IMR-90 (cell line): ENCODE measurements at regions not wholly inside any gene's neighbourhood (a gene's known extent, or its start where the extent isn't known, plus 50 kb on each side); places are given as distances from the start of the nearest gene placed in this dataset.

Experiments
- ATAC-seq: fragments of 200-7000 bp; cut with Tn5 transposase; 2 replicates; pipeline ENCODE4 v1.9.1; 2020; ENCODE audit warnings: low read depth, mild to moderate bottlenecking, moderate library complexity
- BruUV-seq: library from RNA; stranded (reverse); fragments of 400-500 nt; replicated peaks from 2 replicates; lab custom pipeline; 2021; lab: Mats Ljungman, UMichigan
- CTCF ChIA-PET: fragments of 300-600 bp; formaldehyde crosslinking; extraction: SDS; loops from one replicate; lab custom pipeline; 2021; ENCODE audit warnings: antibody characterized with exemption; lab: Yijun Ruan, JAX
- POLR2A ChIA-PET: fragments of 300-600 bp; sonication (Branson Sonifier 250); formaldehyde crosslinking; loops from one replicate; lab custom pipeline; 2022; ENCODE audit warnings: antibody characterized with exemption; ENCODE audit not compliant: unreplicated experiment; lab: Charles Lee
- DNase-seq: peaks from one replicate; pipeline ENCODE4 v3.0.0; 2013
- H2AFZ ChIP-seq: replicated peaks from 2 replicates; pipeline ENCODE3; 2013; ENCODE audit warnings: low read length, mild to moderate bottlenecking; ENCODE audit not compliant: poor library complexity
- H2AK5ac ChIP-seq: 2 replicates; pipeline ENCODE4 v1.6.1; 2013; ENCODE audit warnings: low read depth, low read length, inconsistent platforms
- H2AK9ac ChIP-seq: replicated peaks from 2 replicates; pipeline ENCODE3; 2013; ENCODE audit warnings: mild to moderate bottlenecking, low read depth, low read length, moderate library complexity; ENCODE audit not compliant: poor library complexity
- H2BK120ac ChIP-seq: 2 replicates; pipeline ENCODE4 v1.6.1; 2013; ENCODE audit warnings: low read depth, low read length, inconsistent platforms
- H2BK15ac ChIP-seq: 3 replicates; pipeline ENCODE4 v1.6.1; 2013; ENCODE audit warnings: low read depth, low read length, inconsistent platforms
- H2BK20ac ChIP-seq: 2 replicates; pipeline ENCODE4 v1.6.1; 2013; ENCODE audit warnings: low read depth, mild to moderate bottlenecking, inconsistent platforms, low read length, moderate library complexity
- H2BK5ac ChIP-seq: 2 replicates; pipeline ENCODE4 v1.6.1; 2013; ENCODE audit warnings: mild to moderate bottlenecking, low read depth, low read length, inconsistent platforms; ENCODE audit not compliant: poor library complexity, severe bottlenecking
- H3K14ac ChIP-seq: replicated peaks from 2 replicates; pipeline ENCODE4 v1.6.1; 2013; ENCODE audit warnings: low read depth, low read length, inconsistent platforms
- H3K18ac ChIP-seq: 2 replicates; pipeline ENCODE4 v1.6.1; 2013; ENCODE audit warnings: low read depth, low read length, control low read depth
- H3K23ac ChIP-seq: 2 replicates; pipeline ENCODE4 v1.6.1; 2013; ENCODE audit warnings: low read depth, low read length, inconsistent platforms
- H3K27ac ChIP-seq: 2 replicates; pipeline ENCODE4 v1.5.1; 2013; ENCODE audit warnings: mild to moderate bottlenecking, control low read depth, low read length; ENCODE audit not compliant: insufficient read depth
- H3K27me3 ChIP-seq: 2 replicates; pipeline ENCODE4 v1.6.1; 2013; ENCODE audit warnings: low read length; ENCODE audit not compliant: control insufficient read depth, insufficient read depth
- H3K36me3 ChIP-seq: 2 replicates; pipeline ENCODE4 v1.6.1; 2013; ENCODE audit warnings: low read length, mixed read lengths; ENCODE audit not compliant: control insufficient read depth, insufficient read depth
- H3K4ac ChIP-seq: 2 replicates; pipeline ENCODE4 v1.6.1; 2013; ENCODE audit warnings: low read depth, low read length, inconsistent platforms
- H3K4me1 ChIP-seq: 2 replicates; pipeline ENCODE4 v1.6.1; 2013; ENCODE audit warnings: low read length, mixed read lengths; ENCODE audit not compliant: control insufficient read depth, insufficient read depth
- H3K4me2 ChIP-seq: 2 replicates; pipeline ENCODE4 v1.6.1; 2013; ENCODE audit warnings: low read depth, mild to moderate bottlenecking, control low read depth, low read length, moderate library complexity
- H3K4me3 ChIP-seq: 2 replicates; pipeline ENCODE4 v1.5.1; 2013; ENCODE audit warnings: low read depth, mild to moderate bottlenecking, control low read depth, low read length, moderate library complexity; ENCODE audit not compliant: insufficient read depth
- H3K56ac ChIP-seq: 2 replicates; pipeline ENCODE4 v1.6.1; 2013; ENCODE audit warnings: low read length, inconsistent platforms; ENCODE audit not compliant: insufficient read depth; ENCODE audit errors: extremely low read depth
- H3K79me1 ChIP-seq, 2 experiments: 2 replicates each; pipeline ENCODE4 v1.6.1; 2013; ENCODE audit warnings: low read length in 2 of 2, inconsistent platforms in 1 of 2, low read depth in 1 of 2
- H3K9ac ChIP-seq: 2 replicates; pipeline ENCODE4 v1.6.1; 2013; ENCODE audit warnings: low read depth, low read length, control low read depth
- H3K9me1 ChIP-seq: 2 replicates; pipeline ENCODE4 v1.6.1; 2013; ENCODE audit warnings: low read length, inconsistent platforms; ENCODE audit not compliant: insufficient read depth
- H3K9me3 ChIP-seq: 2 replicates; pipeline ENCODE4 v1.6.1; 2013; ENCODE audit warnings: low read length; ENCODE audit not compliant: control insufficient read depth, insufficient read depth
- H4K20me1 ChIP-seq: 2 replicates; pipeline ENCODE4 v1.6.1; 2013; ENCODE audit warnings: low read length, inconsistent platforms; ENCODE audit not compliant: insufficient read depth
- H4K5ac ChIP-seq: 2 replicates; pipeline ENCODE4 v1.6.1; 2013; ENCODE audit warnings: mild to moderate bottlenecking, low read depth, low read length, control low read depth
- H4K8ac ChIP-seq, 2 experiments: 2 replicates each; pipeline ENCODE4 v1.6.1; 2013; ENCODE audit warnings: low read depth in 2 of 2, low read length in 2 of 2, control low read depth in 1 of 2, inconsistent platforms in 1 of 2
- H4K91ac ChIP-seq: 2 replicates; pipeline ENCODE4 v1.6.1; 2013; ENCODE audit warnings: low read depth, low read length, inconsistent platforms; ENCODE audit not compliant: insufficient read depth
- CEBPB ChIP-seq: IDR thresholded peaks from 2 replicates; pipeline ENCODE4 v1.6.1; 2012; ENCODE audit warnings: low read depth, low read length, improper control_type of control experiment
- CTCF ChIP-seq: conservative IDR thresholded peaks from 2 replicates; pipeline ENCODE4 v1.5.1; 2012; ENCODE audit warnings: mild to moderate bottlenecking, low read depth, low read length, improper control_type of control experiment
- ELK1 ChIP-seq: fragments of 150-350 bp; IDR thresholded peaks from 2 replicates; pipeline ENCODE4 v1.6.1; 2016; ENCODE audit warnings: low read depth, mild to moderate bottlenecking, low read length, moderate library complexity, borderline replicate concordance
- FOS ChIP-seq: fragments of 150-350 bp; IDR thresholded peaks from 2 replicates; pipeline ENCODE4 v1.6.1; 2016; ENCODE audit warnings: low read depth, low read length
- MAFK ChIP-seq: IDR thresholded peaks from 2 replicates; pipeline ENCODE4 v1.6.1; 2012; ENCODE audit warnings: low read depth, low read length, improper control_type of control experiment
- MXI1 ChIP-seq: IDR thresholded peaks from 2 replicates; pipeline ENCODE4 v1.6.1; 2012; ENCODE audit warnings: low read depth, mild to moderate bottlenecking, low read length, moderate library complexity, borderline replicate concordance
- NFE2L2 ChIP-seq: fragments of 150-350 bp; IDR thresholded peaks from 2 replicates; pipeline ENCODE4 v1.6.1; 2016; ENCODE audit warnings: low read depth, mild to moderate bottlenecking, low read length
- POLR2A ChIP-seq: IDR thresholded peaks from 2 replicates; pipeline ENCODE4 v1.6.1; 2012; ENCODE audit warnings: mild to moderate bottlenecking, low read depth, low read length
- RCOR1 ChIP-seq: IDR thresholded peaks from 2 replicates; pipeline ENCODE4 v1.6.1; 2012; ENCODE audit warnings: mild to moderate bottlenecking, low read length, improper control_type of control experiment; ENCODE audit not compliant: insufficient replicate concordance
- RFX5 ChIP-seq: IDR thresholded peaks from 2 replicates; pipeline ENCODE4 v1.8.0; 2012; ENCODE audit warnings: low read depth, mild to moderate bottlenecking, low read length, moderate library complexity
- SMC3 ChIP-seq: fragments of 150-350 bp; IDR thresholded peaks from 2 replicates; pipeline ENCODE4 v1.6.1; 2016; ENCODE audit warnings: low read depth, mild to moderate bottlenecking, antibody characterized with exemption, low read length, moderate library complexity
- WGBS, 2 experiments: methylation state at CpG; one replicate each; pipeline versions ENCODE4 v1.1.5 to v1.1.7; 2013; ENCODE audit warnings: missing lambda C conversion rate in 2 of 2; ENCODE audit not compliant: insufficient read length in 1 of 2; ENCODE audit errors: extremely low coverage in 2 of 2; 5-methylcytosine and 5-hydroxymethylcytosine counted together
- dilution Hi-C: fragments of 300-500 bp; cut with HindIII; formaldehyde crosslinking; loops from one replicate; pipeline ENCODE4 v1.14.3; 2018; ENCODE audit warnings: low sequenced_read_pairs; ENCODE audit not compliant: unreplicated experiment
- in situ Hi-C: fragments of 300-500 bp; cut with MboI; formaldehyde crosslinking; loops from 3 replicates; pipeline ENCODE4 v1.14.3; 2019; ENCODE audit warnings: low sequenced_read_pairs, inconsistent platforms, mixed read lengths
- intact Hi-C: fragments of 100-400 bp; cut with micrococcal nuclease; formaldehyde crosslinking; loops from 2 replicates; pipeline ENCODE4 v1.10.0; 2022

- Histone ChIP-seq H3K14ac (0 out of 2 replicates have a peak overlapping the region, but pooled peaks have one; percentile 52), H4K91ac (no peak overlapping the region), H3K4me1 (peaks cover 4% of the 10 kb centered on the region), H4K5ac (no peak overlapping the region), H2AFZ (no peak overlapping the region), H4K8ac (no peak overlapping the region; a peak in 2 of 4 replicates), H3K56ac (no peak overlapping the region), H2AK9ac (no peak overlapping the region), H2BK120ac (no peak overlapping the region), H3K9me1 (peaks cover 2% of the 10 kb centered on the region; the same call in 1 of the 2 replicates), H4K20me1 (no peaks in the 10 kb centered on the region), H3K9me3 (no peaks in the 10 kb centered on the region), H3K4me2 (no peak overlapping the region), H3K79me1 (no peaks in the 10 kb centered on the region), H2BK15ac (peak overlapping the region; percentile 36; the same call in 1 of the 3 replicates), H3K36me3 (no peaks in the 10 kb centered on the region), H3K18ac (peak overlapping the region; percentile 68; the same call in 1 of the 2 replicates), H3K4ac (peak overlapping the region; percentile 47; the same call in 1 of the 2 replicates), H3K9ac (no peak overlapping the region), H3K27me3 (no peaks in the 10 kb centered on the region), H3K27ac (no peak overlapping the region), H3K23ac (no peak overlapping the region), H2BK20ac (0 out of 2 replicates have a peak overlapping the region, but pooled peaks have one; percentile 1), H2BK5ac (no peak overlapping the region), H2AK5ac (peak overlapping the region; percentile 27; the same call in 1 of the 2 replicates), H3K4me3 (no peak overlapping the region)
- in situ Hi-C loops (no loop called here), dilution Hi-C loops (no loop called here), intact Hi-C loops (no loop called here)
- WGBS, 2 experiments = 75% methylated on average over 1 of the region's 2 CpGs; no CpG with 5 or more reads in 1 of the 2 experiments
- BruUV-seq = no TSS peak
- ATAC-seq (no peak), DNase-seq (peak; percentile 56)
- no peak for TF ChIP-seq RFX5
- TF ChIP-seq MAFK = no peak
- TF ChIP-seq CEBPB = no peak
- no peak for TF ChIP-seq SMC3
- no peak for TF ChIP-seq ELK1
- TF ChIP-seq FOS = no peak
- TF ChIP-seq POLR2A = no peak
- TF ChIP-seq CTCF = no peak
- TF ChIP-seq NFE2L2 = no peak
- TF ChIP-seq RCOR1 = no peak
- TF ChIP-seq MXI1 = no peak
- ChIA-PET POLR2A (no interaction called here), CTCF (interaction anchor here (0.6 kb wide), 1 partner anchor 282 kb away, joined by 3 read pairs; no protein-coding TSS in a partner anchor)
Observed at GRCh38 chr20:12153628-12154027, 235.9 kb downstream of the BTBD3 start.
